IMR-90 (cell line): ENCODE measurements at regions not wholly inside any gene's neighbourhood (a gene's known extent, or its start where the extent isn't known, plus 50 kb on each side); places are given as distances from the start of the nearest gene placed in this dataset.

Experiments used
- MAFK ChIP-seq: IDR thresholded peaks from 2 replicates; pipeline ENCODE4 v1.6.1; 2012; ENCODE audit warnings: low read depth, low read length, improper control_type of control experiment
- MAZ ChIP-seq: IDR thresholded peaks from 2 replicates; pipeline ENCODE4 v1.6.1; 2012; ENCODE audit warnings: low read depth, mild to moderate bottlenecking, low read length, improper control_type of control experiment, moderate library complexity, borderline replicate concordance
- RAD21 ChIP-seq: IDR thresholded peaks from 2 replicates; pipeline ENCODE4 v1.6.1; 2012; ENCODE audit warnings: low read length, improper control_type of control experiment
- SMC3 ChIP-seq: fragments of 150-350 bp; IDR thresholded peaks from 2 replicates; pipeline ENCODE4 v1.6.1; 2016; ENCODE audit warnings: low read depth, mild to moderate bottlenecking, antibody characterized with exemption, low read length, moderate library complexity
- TF ChIP-seq, protein P1 (sequence below): conservative IDR thresholded peaks from 2 replicates; pipeline ENCODE4 v1.5.1; 2012; ENCODE audit warnings: mild to moderate bottlenecking, low read depth, low read length, improper control_type of control experiment

DNA sequence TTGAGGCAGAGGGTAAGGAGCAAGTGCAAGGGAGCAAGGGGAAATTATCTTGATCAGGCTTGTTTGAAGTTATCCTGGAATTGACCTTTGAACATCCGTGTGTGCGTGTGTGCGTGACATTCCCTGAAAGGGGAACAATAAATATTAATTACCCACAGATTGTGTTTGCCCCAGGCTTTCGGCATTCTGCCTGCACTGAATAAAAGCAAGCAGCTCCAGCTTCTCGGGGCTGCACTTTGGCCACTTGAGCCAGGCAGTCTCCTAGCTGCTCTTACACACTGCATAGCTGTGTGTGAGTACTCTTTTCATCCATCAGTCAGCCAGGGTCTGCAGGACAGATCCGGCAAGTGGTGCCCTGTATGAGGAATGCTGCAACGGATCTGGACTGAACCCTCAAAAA, 107.7 kb upstream of the BTN3A2 start:
- TF ChIP-seq, protein P1, sequence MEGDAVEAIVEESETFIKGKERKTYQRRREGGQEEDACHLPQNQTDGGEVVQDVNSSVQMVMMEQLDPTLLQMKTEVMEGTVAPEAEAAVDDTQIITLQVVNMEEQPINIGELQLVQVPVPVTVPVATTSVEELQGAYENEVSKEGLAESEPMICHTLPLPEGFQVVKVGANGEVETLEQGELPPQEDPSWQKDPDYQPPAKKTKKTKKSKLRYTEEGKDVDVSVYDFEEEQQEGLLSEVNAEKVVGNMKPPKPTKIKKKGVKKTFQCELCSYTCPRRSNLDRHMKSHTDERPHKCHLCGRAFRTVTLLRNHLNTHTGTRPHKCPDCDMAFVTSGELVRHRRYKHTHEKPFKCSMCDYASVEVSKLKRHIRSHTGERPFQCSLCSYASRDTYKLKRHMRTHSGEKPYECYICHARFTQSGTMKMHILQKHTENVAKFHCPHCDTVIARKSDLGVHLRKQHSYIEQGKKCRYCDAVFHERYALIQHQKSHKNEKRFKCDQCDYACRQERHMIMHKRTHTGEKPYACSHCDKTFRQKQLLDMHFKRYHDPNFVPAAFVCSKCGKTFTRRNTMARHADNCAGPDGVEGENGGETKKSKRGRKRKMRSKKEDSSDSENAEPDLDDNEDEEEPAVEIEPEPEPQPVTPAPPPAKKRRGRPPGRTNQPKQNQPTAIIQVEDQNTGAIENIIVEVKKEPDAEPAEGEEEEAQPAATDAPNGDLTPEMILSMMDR, result no peak
- no peak for TF ChIP-seq RAD21
- no peak for TF ChIP-seq MAFK
- no peak for TF ChIP-seq SMC3
- TF ChIP-seq MAZ, result no peak
